IPS-18a (cell line): ENCODE measurements at regions not wholly inside any gene's neighbourhood (a gene's known extent, or its start where the extent isn't known, plus 50 kb on each side); places are given as distances from the start of the nearest gene placed in this dataset.
"Not testable (repeated sequence)": the region's sequence is repeated elsewhere in the genome, so short reads cannot be mapped to it uniquely, and the experiment has no call there.

Source experiments
- H3K27ac ChIP-seq: one replicate; pipeline ENCODE4 v1.5.1; 2013; ENCODE audit warnings: low read length
- H3K27me3 ChIP-seq: one replicate; pipeline ENCODE4 v1.6.1; 2013; ENCODE audit warnings: mild to moderate bottlenecking, low read length; ENCODE audit not compliant: control insufficient read depth, insufficient read depth
- H3K36me3 ChIP-seq: one replicate; pipeline ENCODE4 v1.6.1; 2013; ENCODE audit warnings: low read depth, low read length; ENCODE audit not compliant: control insufficient read depth
- H3K4me1 ChIP-seq: one replicate; pipeline ENCODE4 v1.6.1; 2013; ENCODE audit warnings: low read depth, low read length; ENCODE audit not compliant: control insufficient read depth
- H3K4me3 ChIP-seq: one replicate; pipeline ENCODE4 v1.5.1; 2013; ENCODE audit warnings: low read length
- H3K9ac ChIP-seq: one replicate; pipeline ENCODE4 v1.6.1; 2013; ENCODE audit warnings: mild to moderate bottlenecking, low read length, moderate library complexity
- H3K9me3 ChIP-seq: one replicate; pipeline ENCODE4 v1.6.1; 2013; ENCODE audit warnings: low read depth, low read length; ENCODE audit not compliant: control insufficient read depth

GRCh38 chr12:73531752-73532151, 1005.9 kb upstream of the ATXN7L3B start:
- Histone ChIP-seq H3K36me3 (no peaks in the 10 kb centered on the region), H3K9ac (no peak overlapping the region), H3K4me1 (peaks cover 5% of the 10 kb centered on the region), H3K9me3 (no peaks in the 10 kb centered on the region), H3K27ac (no peak overlapping the region), H3K4me3 (no peak overlapping the region), H3K27me3 (no peaks in the 10 kb centered on the region)

GRCh38 chr12:73547421-73547820, 990.2 kb upstream of the ATXN7L3B start:
- Histone ChIP-seq H3K36me3 (no peaks in the 10 kb centered on the region), H3K9me3 (no peaks in the 10 kb centered on the region), H3K4me1 (no peaks in the 10 kb centered on the region), H3K27me3 (no peaks in the 10 kb centered on the region), H3K9ac (no peak overlapping the region), H3K27ac (no peak overlapping the region), H3K4me3 (no peak overlapping the region)

- Histone ChIP-seq H3K4me1 (no peaks in the 10 kb centered on the region), H3K9ac (no peak overlapping the region), H3K36me3 (no peaks in the 10 kb centered on the region), H3K27me3 (no peaks in the 10 kb centered on the region), H3K9me3 (no peaks in the 10 kb centered on the region), H3K27ac (no peak overlapping the region), H3K4me3 (no peak overlapping the region)
Measured at GRCh38 chr12:73585136-73585535, 952.5 kb upstream of the ATXN7L3B start.

- Histone ChIP-seq H3K27me3 (no peaks in the 10 kb centered on the region), H3K9me3 (no peaks in the 10 kb centered on the region), H3K36me3 (no peaks in the 10 kb centered on the region), H3K27ac (no peak overlapping the region), H3K4me3 (no peak overlapping the region), H3K9ac (no peak overlapping the region), H3K4me1 (no peaks in the 10 kb centered on the region)
Measured at GRCh38 chr12:73589220-73589619, 948.4 kb upstream of the ATXN7L3B start.

- Histone ChIP-seq H3K27me3 (no peaks in the 10 kb centered on the region), H3K36me3 (no peaks in the 10 kb centered on the region), H3K9ac (no peak overlapping the region), H3K9me3 (no peaks in the 10 kb centered on the region), H3K4me3 (no peak overlapping the region), H3K27ac (no peak overlapping the region), H3K4me1 (peaks cover 3% of the 10 kb centered on the region)
Measured at GRCh38 chr12:73598626-73599025, 939.0 kb upstream of the ATXN7L3B start.

GRCh38 chr12:73599268-73599667, 938.4 kb upstream of the ATXN7L3B start:
- no peak overlapping the region for H3K27ac ChIP-seq
- no peak overlapping the region for H3K9ac ChIP-seq
- no peak overlapping the region for H3K4me3 ChIP-seq
- no peaks in the 10 kb centered on the region for H3K9me3 ChIP-seq
- no peaks in the 10 kb centered on the region for H3K36me3 ChIP-seq
- H3K27me3 ChIP-seq, result no peaks in the 10 kb centered on the region
- peaks cover 3% of the 10 kb centered on the region for H3K4me1 ChIP-seq

GRCh38 chr12:73605925-73606324, 931.7 kb upstream of the ATXN7L3B start:
- not testable (repeated sequence) for H3K27ac ChIP-seq, H3K36me3 ChIP-seq, H3K4me1 ChIP-seq, H3K9ac ChIP-seq, H3K9me3 ChIP-seq, H3K4me3 ChIP-seq, H3K27me3 ChIP-seq

- no peak overlapping the region for H3K27ac ChIP-seq
- no peak overlapping the region for H3K4me3 ChIP-seq
- no peaks in the 10 kb centered on the region for H3K36me3 ChIP-seq
- no peaks in the 10 kb centered on the region for H3K27me3 ChIP-seq
- no peak overlapping the region for H3K9ac ChIP-seq
- no peaks in the 10 kb centered on the region for H3K4me1 ChIP-seq
- no peaks in the 10 kb centered on the region for H3K9me3 ChIP-seq
Measured at GRCh38 chr12:73612551-73612950, 925.1 kb upstream of the ATXN7L3B start.

- no peak overlapping the region for H3K9ac ChIP-seq
- no peaks in the 10 kb centered on the region for H3K4me1 ChIP-seq
- no peak overlapping the region for H3K4me3 ChIP-seq
- no peaks in the 10 kb centered on the region for H3K36me3 ChIP-seq
- no peak overlapping the region for H3K27ac ChIP-seq
- no peaks in the 10 kb centered on the region for H3K27me3 ChIP-seq
- no peaks in the 10 kb centered on the region for H3K9me3 ChIP-seq
Measured at GRCh38 chr12:73623421-73623820, 914.2 kb upstream of the ATXN7L3B start.

GRCh38 chr12:73625226-73625625, 912.4 kb upstream of the ATXN7L3B start:
- H3K4me3 ChIP-seq, result no peak overlapping the region
- H3K27me3 ChIP-seq, result no peaks in the 10 kb centered on the region
- no peak overlapping the region for H3K27ac ChIP-seq
- no peaks in the 10 kb centered on the region for H3K36me3 ChIP-seq
- H3K9me3 ChIP-seq, result no peaks in the 10 kb centered on the region
- no peak overlapping the region for H3K9ac ChIP-seq
- H3K4me1 ChIP-seq, result peaks cover 11% of the 10 kb centered on the region

- no peak overlapping the region for H3K27ac ChIP-seq
- H3K9me3 ChIP-seq, result no peaks in the 10 kb centered on the region
- no peaks in the 10 kb centered on the region for H3K36me3 ChIP-seq
- H3K4me3 ChIP-seq, result no peak overlapping the region
- no peak overlapping the region for H3K9ac ChIP-seq
- peaks cover 30% of the 10 kb centered on the region for H3K4me1 ChIP-seq
- no peaks in the 10 kb centered on the region for H3K27me3 ChIP-seq
Measured at GRCh38 chr12:73629171-73629570, 908.5 kb upstream of the ATXN7L3B start.

GRCh38 chr12:73629893-73630831, 907.5 kb upstream of the ATXN7L3B start:
- no peak overlapping the region for H3K9ac ChIP-seq

More at GRCh38 chr12:73629893-73630831, 907.5 kb upstream of the ATXN7L3B start:
- H3K36me3 ChIP-seq, result no peaks in the 10 kb centered on the region
- H3K27ac ChIP-seq, result peak overlapping the region; percentile 15
- H3K9me3 ChIP-seq, result no peaks in the 10 kb centered on the region
- H3K4me1 ChIP-seq, result peaks cover 30% of the 10 kb centered on the region
- peak overlapping the region; percentile 26 for H3K4me3 ChIP-seq
- H3K27me3 ChIP-seq, result no peaks in the 10 kb centered on the region
